ENCODE measurements at regions not wholly inside any gene's neighbourhood (a gene's known extent, or its start where the extent isn't known, plus 50 kb on each side); places are given as distances from the start of the nearest gene placed in this dataset.

DNA sequence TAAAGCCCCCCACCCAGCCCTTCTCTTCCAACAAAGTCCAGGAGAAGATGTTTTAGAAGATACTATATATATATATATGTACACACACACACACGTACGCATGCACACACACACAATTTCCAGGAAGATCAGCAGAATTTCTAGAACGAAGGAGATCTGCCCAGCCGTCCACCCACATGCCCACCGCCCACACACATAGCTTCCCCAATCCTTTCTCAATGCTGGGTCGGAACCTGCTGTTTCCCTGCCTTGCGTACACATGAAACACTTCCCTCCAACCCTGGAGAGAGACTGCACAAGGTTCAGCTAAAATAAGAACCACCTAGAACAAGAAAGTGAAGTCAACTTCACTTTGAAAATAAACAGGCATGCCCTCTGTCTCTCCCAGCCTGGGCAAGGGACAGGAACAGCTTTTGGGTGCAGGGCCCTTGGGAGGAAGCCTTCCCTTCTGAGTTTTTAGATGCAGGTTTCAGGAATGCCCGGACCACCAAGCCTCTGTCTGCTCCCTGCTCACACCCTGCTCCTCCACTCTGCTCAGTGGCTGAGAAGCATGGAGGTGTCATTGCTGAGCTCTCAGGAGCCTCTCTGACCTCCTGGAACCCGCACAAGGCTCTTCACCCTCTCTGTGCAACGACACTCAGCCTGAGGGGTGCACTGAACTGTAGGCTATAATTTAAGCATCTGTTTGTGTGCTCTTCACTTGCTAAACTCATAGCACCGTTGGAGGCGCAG lies 149.4 kb downstream of the C5orf15 start:
- in situ Hi-C loops (cut with MboI; ENCODE audit: low sequenced_read_pairs, unreplicated experiment): no loop called here
- TF ChIP-seq CTCF (IDR thresholded peaks at IDR 0.05; ENCODE audit: borderline replicate concordance, control extremely low read depth, extremely low read depth, insufficient read depth, missing control alignments): no peak
- no peak for DNase-seq (ENCODE audit: low spot score)

DNA sequence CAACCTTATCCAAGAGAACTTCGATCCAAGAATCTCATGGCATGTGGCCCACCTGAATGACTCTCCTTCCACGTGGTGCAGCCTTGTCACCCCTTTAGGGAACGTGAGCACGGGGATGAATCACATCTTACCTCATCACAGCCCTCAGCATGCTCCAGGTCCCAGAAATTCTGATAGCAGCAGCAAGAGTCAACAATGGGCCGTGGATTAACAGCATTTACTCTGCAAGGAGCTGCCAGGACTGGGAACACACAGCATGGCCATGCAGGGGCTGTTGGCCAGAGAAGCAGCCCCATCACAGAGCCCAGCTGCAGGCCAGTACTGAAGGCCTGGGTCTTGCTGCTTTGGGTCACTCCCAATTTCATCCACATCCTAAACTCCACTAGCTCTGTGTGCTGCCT lies 150.4 kb downstream of the C5orf15 start:
- no peak for DNase-seq (ENCODE audit: low spot score)
- in situ Hi-C loops (cut with MboI; ENCODE audit: low sequenced_read_pairs, unreplicated experiment): no loop called here
- no peak for TF ChIP-seq CTCF (IDR thresholded peaks at IDR 0.05; ENCODE audit: borderline replicate concordance, control extremely low read depth, extremely low read depth, insufficient read depth, missing control alignments)

GRCh38 chr5:133817456-133817855 lies 151.0 kb downstream of the C5orf15 start:
- DNase-seq (ENCODE audit: low spot score): no peak
- in situ Hi-C loops (cut with MboI; ENCODE audit: low sequenced_read_pairs, unreplicated experiment): no loop called here
- TF ChIP-seq CTCF (IDR thresholded peaks at IDR 0.05; ENCODE audit: borderline replicate concordance, control extremely low read depth, extremely low read depth, insufficient read depth, missing control alignments): no peak

DNA sequence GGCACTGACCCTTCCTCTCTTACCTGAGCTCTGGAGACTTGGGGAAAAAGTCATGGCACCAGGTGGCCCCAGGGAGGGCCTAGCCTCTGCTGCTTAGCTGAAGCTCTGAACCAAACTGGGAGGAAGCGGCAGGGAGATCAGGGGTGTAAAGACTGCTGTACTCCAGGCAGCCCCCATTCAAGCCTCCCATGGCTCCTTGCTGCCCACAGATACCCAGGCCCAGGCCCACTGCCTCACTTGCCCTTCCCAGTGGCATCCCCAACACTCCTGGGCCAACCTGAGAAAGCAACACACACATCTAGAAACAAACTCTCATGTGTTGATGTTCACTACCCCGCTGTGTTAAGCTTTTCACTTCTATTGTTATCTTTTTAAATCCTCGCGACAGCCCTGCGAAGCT lies 151.6 kb downstream of the C5orf15 start:
- DNase-seq (ENCODE audit: low spot score): no peak
- no peak for TF ChIP-seq CTCF (IDR thresholded peaks at IDR 0.05; ENCODE audit: borderline replicate concordance, control extremely low read depth, extremely low read depth, insufficient read depth, missing control alignments)
- in situ Hi-C loops (cut with MboI; ENCODE audit: low sequenced_read_pairs, unreplicated experiment): no loop called here

GRCh38 chr5:133814152-133814551 lies 154.3 kb downstream of the C5orf15 start:
- TF ChIP-seq CTCF (IDR thresholded peaks at IDR 0.05; ENCODE audit: borderline replicate concordance, control extremely low read depth, extremely low read depth, insufficient read depth, missing control alignments): no peak
- in situ Hi-C loops (cut with MboI; ENCODE audit: low sequenced_read_pairs, unreplicated experiment): no loop called here
- no peak for DNase-seq (ENCODE audit: low spot score)

DNA sequence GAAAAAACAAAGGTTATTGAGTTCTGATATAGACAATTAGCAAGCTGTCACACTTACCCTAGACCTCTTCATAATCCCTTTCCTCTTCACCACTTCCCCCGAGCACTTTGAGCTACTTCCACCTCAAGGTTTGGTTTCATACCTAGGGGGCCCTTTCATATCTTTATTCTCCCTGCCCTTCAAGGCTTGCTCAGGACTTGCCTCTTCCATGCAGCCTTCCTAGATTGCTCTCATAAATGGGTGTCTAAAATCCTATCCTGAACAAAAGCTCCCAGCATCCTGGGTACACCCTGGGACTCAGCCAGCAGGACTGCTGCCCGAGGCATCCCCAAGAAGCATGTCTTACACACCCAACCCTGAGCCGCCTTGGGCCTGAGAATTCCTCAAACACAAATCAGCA lies 157.3 kb downstream of the C5orf15 start:
- no peak for DNase-seq (ENCODE audit: low spot score)
- in situ Hi-C loops (cut with MboI; ENCODE audit: low sequenced_read_pairs, unreplicated experiment): no loop called here
- no peak for TF ChIP-seq CTCF (IDR thresholded peaks at IDR 0.05; ENCODE audit: borderline replicate concordance, control extremely low read depth, extremely low read depth, insufficient read depth, missing control alignments)

All from GM13976 (cell line).